Adrenal gland (tissue), 9 donors: ENCODE measurements at regions not wholly inside any gene's neighbourhood (a gene's known extent, or its start where the extent isn't known, plus 50 kb on each side); places are given as distances from the start of the nearest gene placed in this dataset.

Experiments used
- DNase-seq, 7 donors: peaks; one replicate each; pipeline ENCODE4 v3.0.0-alpha.2; 2019 to 2020
- H3K27ac ChIP-seq, 5 donors: fragments of 200-600 bp; sonication (generic) in 4 of 5; 1 replicate in 3 of 5; 2 replicates in 2 of 5; pipeline versions ENCODE4 v1.5.1 to v1.8.0; 2016 to 2020; ENCODE audit warnings: mild to moderate bottlenecking in 1 of 5
- H3K27me3 ChIP-seq: fragments of 200-600 bp; 2 replicates; pipeline ENCODE4 v1.8.0; 2021
- H3K36me3 ChIP-seq, 2 donors: fragments of 200-600 bp; replicated peaks in 1 of 2; 1 replicate in 1 of 2; 2 replicates in 1 of 2; pipeline versions ENCODE4 v1.5.1 to v1.8.0; 2018 to 2022
- H3K4me1 ChIP-seq, 2 donors: fragments of 200-600 bp; replicated peaks in 1 of 2; 1 replicate in 1 of 2; 2 replicates in 1 of 2; pipeline versions ENCODE4 v1.5.1 to v1.8.0; 2018 to 2021
- H3K4me3 ChIP-seq, 4 donors: fragments of 200-600 bp; sonication (generic) in 3 of 4; one replicate each; pipeline ENCODE4 v1.5.1; 2016 to 2018
- H3K9me3 ChIP-seq, 3 donors: fragments of 200-600 bp; sonication (generic) in 1 of 3; replicated peaks in 1 of 3; 1 replicate in 2 of 3; 2 replicates in 1 of 3; pipeline versions ENCODE4 v1.5.1 to v1.8.0; 2016 to 2021
- POLR2A ChIP-seq, 2 donors: fragments of 450-650 bp; IDR thresholded peaks; one replicate each; pipeline ENCODE4 v1.6.1; 2017; ENCODE audit warnings: antibody characterized with exemption in 2 of 2, mild to moderate bottlenecking in 2 of 2, moderate library complexity in 1 of 2
- WGBS, 4 donors: extraction: QIAGEN DNeasy Blood & Tissue Kit in 2 of 4; methylation state at CpG; one replicate each; pipeline versions ENCODE4 v1.1.5 to v1.1.7; 2013 to 2017; 5-methylcytosine and 5-hydroxymethylcytosine counted together
- intact Hi-C, 2 donors: fragments of 100-400 bp; cut with DNase I; formaldehyde crosslinking; loops; one replicate each; pipeline versions ENCODE4 v1.14.1 to v1.15.0; 2022 to 2023
- TF ChIP-seq, protein P1 (sequence below), 6 experiments: fragments of 450-650 bp in 4 of 6; fragments of 200-600 bp in 2 of 6; sonication (generic) in 1 of 6; IDR thresholded peaks; 1 replicate in 5 of 6; 2 replicates in 1 of 6; pipeline versions ENCODE4 v1.5.1 to v1.8.0; 2016 to 2021; ENCODE audit warnings: antibody characterized with exemption in 6 of 6, mild to moderate bottlenecking in 2 of 6, moderate library complexity in 1 of 6
- donor health status: healthy with polysubstance abuse.
- donor health status: Bipolar disorder and iron deficiency.
- donor health status: DM: yes; HTN: yes; CAD: no.
- donor health status: DM: no; HTN: no; CAD: no.
- donor health status: DM: no; HTN: no; CAD: no.

DNA sequence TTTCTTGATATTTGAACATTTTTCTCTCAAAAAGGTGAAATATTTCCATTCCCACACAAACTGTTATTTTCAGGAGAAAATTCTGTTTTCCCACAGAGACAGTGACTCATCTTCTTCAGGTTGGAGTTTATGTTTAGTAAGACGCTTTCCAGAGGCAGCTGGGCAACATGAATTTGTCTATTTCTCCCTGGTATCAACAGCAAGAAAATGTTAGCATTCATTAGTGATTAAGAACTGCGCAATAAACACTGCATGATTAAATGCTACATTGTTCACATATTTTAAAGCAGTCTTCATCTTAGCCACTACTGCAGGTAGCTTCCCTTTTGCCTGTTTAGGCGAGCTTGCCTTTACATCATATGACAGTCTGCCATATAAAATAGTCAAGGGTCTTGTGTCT, 295.7 kb downstream of the C6orf118 start:
- intact Hi-C loops = no loop called here

DNA sequence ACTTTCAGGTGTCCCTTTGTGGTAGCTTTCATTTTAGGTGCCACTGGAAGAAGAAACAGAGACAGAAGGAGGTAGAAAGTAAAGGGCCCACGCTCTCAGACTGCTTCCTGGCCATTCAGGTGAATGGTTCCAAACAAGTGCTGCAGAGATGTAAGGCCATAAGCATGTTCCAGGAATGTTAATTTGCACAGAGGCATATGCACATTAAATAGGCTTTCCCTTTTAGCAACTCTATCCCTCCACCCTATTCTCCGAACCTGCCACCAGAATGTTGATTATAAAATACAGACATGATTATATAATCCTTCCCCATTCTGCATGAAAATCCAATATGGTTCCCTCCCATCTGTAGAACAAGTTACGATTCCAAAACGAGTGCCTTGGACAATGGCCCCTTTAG, 297.2 kb downstream of the C6orf118 start:
- Histone ChIP-seq H3K4me3 (no peak overlapping the region), H3K27ac (no peak overlapping the region), H3K4me1 (no peaks in the 10 kb centered on the region), H3K9me3 (no peaks in the 10 kb centered on the region), H3K27me3 (no peaks in the 10 kb centered on the region), H3K36me3 (no peaks in the 10 kb centered on the region)
- WGBS, 4 donors = 66 to 86% (median 75%) methylated on average over 4 of the region's 4 CpGs
- DNase-seq = no peak
- intact Hi-C loops = no loop called here
- TF ChIP-seq POLR2A (IDR thresholded peaks at IDR 0.05) = no peak
- TF ChIP-seq, protein P1, sequence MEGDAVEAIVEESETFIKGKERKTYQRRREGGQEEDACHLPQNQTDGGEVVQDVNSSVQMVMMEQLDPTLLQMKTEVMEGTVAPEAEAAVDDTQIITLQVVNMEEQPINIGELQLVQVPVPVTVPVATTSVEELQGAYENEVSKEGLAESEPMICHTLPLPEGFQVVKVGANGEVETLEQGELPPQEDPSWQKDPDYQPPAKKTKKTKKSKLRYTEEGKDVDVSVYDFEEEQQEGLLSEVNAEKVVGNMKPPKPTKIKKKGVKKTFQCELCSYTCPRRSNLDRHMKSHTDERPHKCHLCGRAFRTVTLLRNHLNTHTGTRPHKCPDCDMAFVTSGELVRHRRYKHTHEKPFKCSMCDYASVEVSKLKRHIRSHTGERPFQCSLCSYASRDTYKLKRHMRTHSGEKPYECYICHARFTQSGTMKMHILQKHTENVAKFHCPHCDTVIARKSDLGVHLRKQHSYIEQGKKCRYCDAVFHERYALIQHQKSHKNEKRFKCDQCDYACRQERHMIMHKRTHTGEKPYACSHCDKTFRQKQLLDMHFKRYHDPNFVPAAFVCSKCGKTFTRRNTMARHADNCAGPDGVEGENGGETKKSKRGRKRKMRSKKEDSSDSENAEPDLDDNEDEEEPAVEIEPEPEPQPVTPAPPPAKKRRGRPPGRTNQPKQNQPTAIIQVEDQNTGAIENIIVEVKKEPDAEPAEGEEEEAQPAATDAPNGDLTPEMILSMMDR (IDR thresholded peaks at IDR 0.05) = no peak

More for the DNA sequence above, 295.7 kb downstream of the C6orf118 start:
- WGBS, 4 donors = 67 to 74% (median 71%) methylated on average over 3 of the region's 3 CpGs
- H3K4me3 ChIP-seq = no peak overlapping the region
- H3K27ac ChIP-seq = no peak overlapping the region
- DNase-seq = no peak
- no peaks in the 10 kb centered on the region for H3K4me1 ChIP-seq
- no peaks in the 10 kb centered on the region for H3K9me3 ChIP-seq
- no peaks in the 10 kb centered on the region for H3K36me3 ChIP-seq
- H3K27me3 ChIP-seq = no peaks in the 10 kb centered on the region
- TF ChIP-seq, protein P1 (IDR thresholded peaks at IDR 0.05) = no peak

DNA sequence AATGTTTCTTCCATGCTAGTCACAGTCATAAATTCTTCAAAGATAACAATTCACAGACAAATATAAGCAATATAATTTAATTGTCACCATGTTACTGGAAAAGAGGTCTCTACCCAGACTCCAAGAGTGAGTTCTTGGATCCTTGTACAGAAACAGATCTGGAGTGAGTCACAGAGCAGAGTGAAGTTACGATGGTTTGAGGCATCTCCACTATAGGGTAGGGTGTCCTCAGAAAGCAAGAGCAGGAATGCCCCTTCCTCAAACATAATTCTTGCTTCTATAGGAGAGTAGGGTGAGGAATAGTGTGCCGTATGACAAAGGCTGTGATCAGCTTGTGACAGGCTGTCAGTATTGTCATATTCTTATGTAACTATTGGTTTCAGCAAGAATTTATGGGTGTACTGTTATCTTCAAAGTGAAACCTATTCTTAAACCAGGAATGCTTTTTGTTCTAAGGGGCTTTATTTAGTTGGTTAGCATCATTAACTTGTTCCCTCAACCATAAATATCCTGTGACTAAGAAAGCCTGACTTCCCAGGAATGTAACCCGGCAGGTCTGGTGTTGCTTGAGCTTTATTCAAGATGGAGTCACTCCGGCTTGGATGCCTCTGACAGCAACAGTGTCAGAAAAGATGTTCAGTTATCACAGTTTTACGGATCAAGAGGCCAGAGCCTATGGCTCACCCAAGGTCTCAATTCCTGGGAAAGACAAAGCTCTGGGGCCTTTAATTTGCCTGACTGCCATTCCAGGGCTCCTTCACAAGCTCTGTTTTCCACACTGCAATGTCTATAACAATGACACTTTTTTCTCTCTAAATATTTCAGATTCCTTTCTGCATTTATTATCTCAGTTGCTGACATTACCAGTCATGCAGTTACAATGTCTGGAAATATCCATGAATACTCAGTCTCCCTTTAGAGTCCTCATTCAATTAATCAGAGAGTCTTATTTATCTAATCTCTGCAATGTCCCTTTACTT, 298.6 kb downstream of the C6orf118 start:
- intact Hi-C loops = no loop called here
- H3K9me3 ChIP-seq = no peaks in the 10 kb centered on the region
- no peak overlapping the region for H3K4me3 ChIP-seq
- no peak overlapping the region for H3K27ac ChIP-seq
- no peak for DNase-seq
- H3K27me3 ChIP-seq = no peaks in the 10 kb centered on the region
- no peaks in the 10 kb centered on the region for H3K36me3 ChIP-seq
- TF ChIP-seq POLR2A (IDR thresholded peaks at IDR 0.05) = no peak
- TF ChIP-seq, protein P1 (IDR thresholded peaks at IDR 0.05) = no peak
- H3K4me1 ChIP-seq = no peaks in the 10 kb centered on the region
- 61 to 75% (median 68%) methylated on average over 5 of the region's 5 CpGs for WGBS, 4 donors

DNA sequence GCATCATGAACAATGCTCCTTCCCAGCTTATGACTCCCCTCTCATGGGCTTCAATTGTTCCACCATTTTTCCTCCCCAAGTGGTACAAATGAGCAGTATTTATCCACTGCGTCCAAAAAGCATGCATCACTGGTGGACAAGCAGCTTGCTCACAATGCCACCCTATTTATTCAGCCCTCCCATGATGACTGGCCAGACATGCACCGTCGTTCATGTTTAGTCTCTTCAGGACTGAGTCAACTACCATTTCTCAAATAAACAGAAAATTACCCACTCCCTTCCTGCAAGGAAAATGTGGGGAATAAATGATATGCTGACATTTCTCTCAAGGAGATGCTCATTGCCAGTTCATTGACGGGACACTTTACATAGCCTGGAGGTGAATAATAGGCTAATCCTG, 300.4 kb downstream of the C6orf118 start:
- no peaks in the 10 kb centered on the region for H3K27me3 ChIP-seq
- WGBS, 4 donors = 77 to 82% (median 81%) methylated on average over 4 of the region's 4 CpGs
- DNase-seq = no peak
- H3K4me3 ChIP-seq = no peak overlapping the region
- intact Hi-C loops = no loop called here
- no peaks in the 10 kb centered on the region for H3K36me3 ChIP-seq
- TF ChIP-seq, protein P1 (IDR thresholded peaks at IDR 0.05) = no peak
- TF ChIP-seq POLR2A (IDR thresholded peaks at IDR 0.05) = no peak
- H3K9me3 ChIP-seq = no peaks in the 10 kb centered on the region
- no peak overlapping the region for H3K27ac ChIP-seq
- H3K4me1 ChIP-seq = no peaks in the 10 kb centered on the region
